Transverse colon (tissue), 4 donors: ENCODE measurements at regions not wholly inside any gene's neighbourhood (a gene's known extent, or its start where the extent isn't known, plus 50 kb on each side); places are given as distances from the start of the nearest gene placed in this dataset.

Source experiments
- DNase-seq: peaks from one replicate; pipeline ENCODE4 v3.0.0-alpha.2; 2019
- H3K27ac ChIP-seq, 4 donors: fragments of 200-600 bp; sonication (generic); 2 replicates each; pipeline ENCODE4 v1.5.1; 2016 to 2018; ENCODE audit warnings: inconsistent platforms in 4 of 4
- H3K27me3 ChIP-seq: fragments of 200-600 bp; sonication (generic); 2 replicates; pipeline ENCODE4 v1.5.1; 2017; ENCODE audit warnings: inconsistent platforms
- H3K36me3 ChIP-seq, 4 donors: fragments of 200-600 bp; sonication (generic); 2 replicates each; pipeline ENCODE4 v1.5.1; 2017 to 2019; ENCODE audit warnings: inconsistent platforms in 4 of 4
- H3K4me1 ChIP-seq, 4 donors: fragments of 200-600 bp; sonication (generic); 2 replicates each; pipeline ENCODE4 v1.5.1; 2017 to 2020; ENCODE audit warnings: inconsistent platforms in 4 of 4
- H3K4me3 ChIP-seq, 4 donors: fragments of 200-600 bp; sonication (generic); 1 replicate in 1 of 4; 2 replicates in 3 of 4; pipeline versions ENCODE4 v1.5.1 to v1.6.1; 2017 to 2019; ENCODE audit warnings: inconsistent platforms in 4 of 4
- H3K9me3 ChIP-seq, 2 donors: fragments of 200-600 bp; sonication (generic); 2 replicates each; pipeline ENCODE4 v1.5.1; 2017 to 2019; ENCODE audit warnings: inconsistent platforms in 2 of 2
- EP300 ChIP-seq: sonication (generic); formaldehyde crosslinking; IDR thresholded peaks from one replicate; pipeline ENCODE4 v1.6.1; 2017; ENCODE audit warnings: antibody characterized with exemption, low read depth
- POLR2A ChIP-seq: fragments of 450-650 bp; IDR thresholded peaks from one replicate; pipeline ENCODE4 v1.6.1; 2016; ENCODE audit warnings: antibody characterized with exemption, mild to moderate bottlenecking, moderate library complexity
- POLR2AphosphoS5 ChIP-seq, 3 donors: sonication (generic); formaldehyde crosslinking; IDR thresholded peaks; one replicate each; pipeline ENCODE4 v1.6.1; 2016; ENCODE audit warnings: antibody characterized with exemption in 3 of 3
- WGBS, 2 donors: methylation state at CpG; one replicate each; pipeline ENCODE4 v1.1.5; 2018; ENCODE audit warnings: low coverage in 1 of 2; 5-methylcytosine and 5-hydroxymethylcytosine counted together
- in situ Hi-C, 4 donors: fragments of 200-750 bp; cut with MboI; loops; one replicate each; pipeline versions ENCODE4 v1.15.0 to v1.15.1; 2017; ENCODE audit warnings: low sequenced_read_pairs in 3 of 4, low pct_ligation_motif_present in 1 of 4, low pct_unique_long_range_greater_than_20kb in 1 of 4
- intact Hi-C: fragments of 100-400 bp; cut with DNase I; formaldehyde crosslinking; loops from one replicate; pipeline ENCODE4 v1.15.1; 2023; ENCODE audit warnings: low total_unique reads
- TF ChIP-seq, protein P1 (sequence below), 5 experiments: fragments of 200-600 bp in 3 of 5; fragments of 450-650 bp in 2 of 5; sonication (generic) in 3 of 5; IDR thresholded peaks; 1 replicate in 2 of 5; 2 replicates in 3 of 5; pipeline ENCODE4 v1.5.1; 2016 to 2017; ENCODE audit warnings: antibody characterized with exemption in 5 of 5, inconsistent platforms in 3 of 5, mild to moderate bottlenecking in 2 of 5, moderate library complexity in 1 of 5

DNA sequence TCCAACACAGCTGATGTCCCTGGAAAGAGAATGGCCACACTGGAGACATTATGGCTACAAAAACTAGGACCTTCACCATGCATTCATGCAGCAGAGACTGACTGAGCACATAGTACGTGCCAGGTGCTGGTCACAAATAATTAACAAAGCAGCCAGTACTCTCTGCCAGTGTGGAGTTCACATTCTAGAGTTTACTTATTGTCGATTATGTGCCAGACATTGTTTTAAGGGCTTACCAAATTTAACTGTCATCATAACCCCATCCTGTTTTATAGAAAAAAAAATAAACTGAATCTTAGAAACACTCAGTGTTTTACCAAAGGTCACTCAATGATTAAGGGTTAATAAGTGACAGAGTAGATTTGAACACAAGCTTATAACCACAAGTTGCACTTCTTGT is 143.3 kb downstream of the RRAGC start:
- no peak for DNase-seq
- intact Hi-C loops, result no loop called here
- Histone ChIP-seq H3K9me3 (no peaks in the 10 kb centered on the region), H3K36me3 (no peaks in the 10 kb centered on the region), H3K27ac (no peak overlapping the region), H3K4me3 (no peak overlapping the region), H3K4me1 (no peaks in the 10 kb centered on the region), H3K27me3 (peaks cover 6% of the 10 kb centered on the region)
- in situ Hi-C loops, result no loop called here
- WGBS, 2 donors, result 60 to 80% methylated on average over 1 to 2 of the region's 2 CpGs
- TF ChIP-seq POLR2AphosphoS5 (IDR thresholded peaks at IDR 0.05) (no peak), POLR2A (no peak), EP300 (no peak)
- TF ChIP-seq, protein P1, sequence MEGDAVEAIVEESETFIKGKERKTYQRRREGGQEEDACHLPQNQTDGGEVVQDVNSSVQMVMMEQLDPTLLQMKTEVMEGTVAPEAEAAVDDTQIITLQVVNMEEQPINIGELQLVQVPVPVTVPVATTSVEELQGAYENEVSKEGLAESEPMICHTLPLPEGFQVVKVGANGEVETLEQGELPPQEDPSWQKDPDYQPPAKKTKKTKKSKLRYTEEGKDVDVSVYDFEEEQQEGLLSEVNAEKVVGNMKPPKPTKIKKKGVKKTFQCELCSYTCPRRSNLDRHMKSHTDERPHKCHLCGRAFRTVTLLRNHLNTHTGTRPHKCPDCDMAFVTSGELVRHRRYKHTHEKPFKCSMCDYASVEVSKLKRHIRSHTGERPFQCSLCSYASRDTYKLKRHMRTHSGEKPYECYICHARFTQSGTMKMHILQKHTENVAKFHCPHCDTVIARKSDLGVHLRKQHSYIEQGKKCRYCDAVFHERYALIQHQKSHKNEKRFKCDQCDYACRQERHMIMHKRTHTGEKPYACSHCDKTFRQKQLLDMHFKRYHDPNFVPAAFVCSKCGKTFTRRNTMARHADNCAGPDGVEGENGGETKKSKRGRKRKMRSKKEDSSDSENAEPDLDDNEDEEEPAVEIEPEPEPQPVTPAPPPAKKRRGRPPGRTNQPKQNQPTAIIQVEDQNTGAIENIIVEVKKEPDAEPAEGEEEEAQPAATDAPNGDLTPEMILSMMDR (IDR thresholded peaks at IDR 0.05), result no peak

DNA sequence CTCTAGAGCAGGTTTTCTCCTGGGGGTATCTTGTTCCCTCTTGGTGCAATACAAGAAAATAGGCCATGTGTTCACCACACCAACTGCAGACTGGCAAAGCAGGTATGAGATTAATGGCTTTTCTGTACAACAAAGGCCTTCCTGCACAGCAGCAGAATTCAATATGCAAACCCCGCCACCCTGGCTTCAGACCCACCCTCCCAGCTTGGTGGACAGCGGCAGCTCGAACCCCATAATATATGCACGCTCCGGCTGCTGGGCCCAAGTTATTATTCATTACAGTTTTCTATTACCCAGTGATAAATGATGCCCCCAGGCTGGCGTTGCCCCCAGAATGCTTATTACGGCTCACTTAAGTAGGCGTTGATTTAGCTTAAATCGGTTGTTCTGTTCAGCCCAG is 144.2 kb downstream of the RRAGC start:
- Histone ChIP-seq H3K27me3 (peaks cover 3% of the 10 kb centered on the region), H3K4me3 (no peak overlapping the region), H3K36me3 (no peaks in the 10 kb centered on the region), H3K4me1 (no peaks in the 10 kb centered on the region), H3K9me3 (no peaks in the 10 kb centered on the region), H3K27ac (no peak overlapping the region)
- in situ Hi-C loops (no loop called here), intact Hi-C loops (no loop called here)
- whole genome bisulfite sequencing, 2 donors, result 88 to 91% methylated on average over 4 to 9 of the region's 9 CpGs
- DNase-seq, result no peak
- TF ChIP-seq POLR2AphosphoS5 (IDR thresholded peaks at IDR 0.05) (no peak), POLR2A (no peak), EP300 (no peak)
- TF ChIP-seq, protein P1 (IDR thresholded peaks at IDR 0.05), result no peak

DNA sequence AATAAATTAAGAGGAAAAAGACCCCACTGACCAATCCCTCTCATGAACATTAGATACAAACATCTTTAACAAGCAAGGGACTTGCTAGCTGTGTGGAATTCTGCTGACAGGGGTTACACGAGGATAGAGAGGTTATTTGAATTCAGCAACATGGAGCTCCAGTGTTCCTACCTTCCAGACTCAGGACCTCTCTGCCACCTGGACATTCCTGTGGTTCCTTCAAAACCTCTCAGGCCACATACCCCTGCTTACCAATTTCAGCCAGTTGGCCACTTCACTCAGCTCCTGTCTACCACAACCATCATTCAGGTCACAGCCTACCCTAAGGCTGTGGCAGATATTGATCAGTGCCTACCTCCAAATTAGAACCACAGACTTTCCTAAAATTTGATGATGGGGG is 147.5 kb downstream of the RRAGC start:
- Histone ChIP-seq H3K4me1 (no peaks in the 10 kb centered on the region), H3K36me3 (no peaks in the 10 kb centered on the region), H3K4me3 (no peak overlapping the region), H3K27ac (no peak overlapping the region), H3K9me3 (no peaks in the 10 kb centered on the region), H3K27me3 (no peaks in the 10 kb centered on the region)
- TF ChIP-seq EP300 (no peak), POLR2AphosphoS5 (IDR thresholded peaks at IDR 0.05) (no peak), POLR2A (no peak)
- TF ChIP-seq, protein P1 (IDR thresholded peaks at IDR 0.05), result no peak
- WGBS, 2 donors, result 50% methylated on average over 1 of the region's 1 CpG; no CpG with 5 or more reads in 1 of the 2 donors
- in situ Hi-C loops, result no loop called here
- no peak for DNase-seq
- intact Hi-C loops, result no loop called here

DNA sequence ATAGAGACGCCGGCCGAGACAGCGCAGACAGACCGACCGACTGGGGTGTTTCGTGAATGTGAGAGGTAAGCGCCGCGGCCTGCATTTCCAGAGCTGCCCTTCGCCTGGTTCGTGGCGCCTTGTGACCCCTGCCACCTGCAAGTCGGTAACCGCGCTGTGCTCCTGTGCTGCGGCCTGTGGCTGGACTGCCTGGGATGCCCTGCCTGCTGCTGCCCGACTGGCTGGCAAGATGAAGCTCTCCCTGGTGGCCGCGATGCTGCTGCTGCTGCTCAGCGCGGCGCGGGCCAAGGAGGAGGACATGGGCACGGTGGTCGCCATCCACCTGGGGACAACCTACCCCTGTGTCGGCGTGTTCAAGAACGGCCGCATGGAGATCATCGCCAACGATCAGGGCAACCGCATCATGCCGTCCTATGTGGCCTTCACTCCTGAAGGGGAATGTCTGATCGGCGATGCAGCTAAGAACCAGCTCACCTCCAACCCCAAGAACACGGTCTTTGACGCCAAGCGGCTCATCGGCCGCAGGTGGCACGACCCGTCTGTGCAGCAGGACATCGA is 150.8 kb downstream of the RRAGC start:
- TF ChIP-seq POLR2A, result no peak
- no peak for TF ChIP-seq POLR2AphosphoS5 (IDR thresholded peaks at IDR 0.05)
- TF ChIP-seq EP300, result no peak
- TF ChIP-seq, protein P1 (IDR thresholded peaks at IDR 0.05), result no peak
- in situ Hi-C loops (no loop called here), intact Hi-C loops (no loop called here)
- Histone ChIP-seq H3K4me3 (no peak overlapping the region), H3K4me1 (no peaks in the 10 kb centered on the region), H3K27ac (no peak overlapping the region), H3K27me3 (peaks cover 4% of the 10 kb centered on the region), H3K9me3 (peaks cover 4 to 15% of the 10 kb centered on the region in 2 donors), H3K36me3 (no peaks in the 10 kb centered on the region)
- DNase-seq, result no peak
- WGBS, 2 donors, result 93 to 95% methylated on average over 8 to 43 of the region's 44 CpGs
